Neural progenitor cell (in vitro differentiated cells): ENCODE measurements at regions not wholly inside any gene's neighbourhood (a gene's known extent, or its start where the extent isn't known, plus 50 kb on each side); places are given as distances from the start of the nearest gene placed in this dataset.

Experiments
- EZH2phosphoT487 ChIP-seq: fragments of 200-600 bp; sonication (generic); IDR thresholded peaks from 2 replicates; pipeline ENCODE4 v1.6.1; 2017; ENCODE audit warnings: antibody characterized with exemption
- TF ChIP-seq, protein P1 (sequence below): fragments of 200-600 bp; sonication (generic); IDR thresholded peaks from 2 replicates; pipeline ENCODE4 v1.5.1; 2017; ENCODE audit warnings: antibody characterized with exemption, mild to moderate bottlenecking

DNA sequence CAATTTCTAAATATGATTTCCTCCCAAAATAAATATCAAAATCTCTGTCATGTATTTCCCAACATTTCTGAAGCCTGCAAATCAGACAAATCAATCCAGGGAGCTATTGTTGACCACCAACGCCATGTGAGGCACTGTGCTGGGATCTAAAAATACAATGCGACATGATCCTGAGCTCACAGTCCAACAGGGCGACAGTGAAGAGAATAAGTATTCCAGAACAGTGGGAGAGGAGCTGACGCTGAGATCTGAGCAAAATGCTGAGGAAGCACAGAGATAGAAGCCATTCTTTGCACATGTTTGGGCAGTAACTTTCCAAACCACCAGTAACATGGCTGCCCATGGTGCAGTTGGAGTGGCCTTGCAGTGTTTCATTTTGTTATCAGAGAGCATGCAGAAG is 412.5 kb downstream of the LRATD1 start:
- TF ChIP-seq, protein P1, sequence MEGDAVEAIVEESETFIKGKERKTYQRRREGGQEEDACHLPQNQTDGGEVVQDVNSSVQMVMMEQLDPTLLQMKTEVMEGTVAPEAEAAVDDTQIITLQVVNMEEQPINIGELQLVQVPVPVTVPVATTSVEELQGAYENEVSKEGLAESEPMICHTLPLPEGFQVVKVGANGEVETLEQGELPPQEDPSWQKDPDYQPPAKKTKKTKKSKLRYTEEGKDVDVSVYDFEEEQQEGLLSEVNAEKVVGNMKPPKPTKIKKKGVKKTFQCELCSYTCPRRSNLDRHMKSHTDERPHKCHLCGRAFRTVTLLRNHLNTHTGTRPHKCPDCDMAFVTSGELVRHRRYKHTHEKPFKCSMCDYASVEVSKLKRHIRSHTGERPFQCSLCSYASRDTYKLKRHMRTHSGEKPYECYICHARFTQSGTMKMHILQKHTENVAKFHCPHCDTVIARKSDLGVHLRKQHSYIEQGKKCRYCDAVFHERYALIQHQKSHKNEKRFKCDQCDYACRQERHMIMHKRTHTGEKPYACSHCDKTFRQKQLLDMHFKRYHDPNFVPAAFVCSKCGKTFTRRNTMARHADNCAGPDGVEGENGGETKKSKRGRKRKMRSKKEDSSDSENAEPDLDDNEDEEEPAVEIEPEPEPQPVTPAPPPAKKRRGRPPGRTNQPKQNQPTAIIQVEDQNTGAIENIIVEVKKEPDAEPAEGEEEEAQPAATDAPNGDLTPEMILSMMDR: no peak
- TF ChIP-seq EZH2phosphoT487: no peak
